Retinal pigment epithelial cell (primary cell): ENCODE measurements at regions not wholly inside any gene's neighbourhood (a gene's known extent, or its start where the extent isn't known, plus 50 kb on each side); places are given as distances from the start of the nearest gene placed in this dataset.

Experiments
- DNase-seq: peaks from one replicate; pipeline ENCODE4 v3.0.0-alpha.2; 2010; ENCODE audit warnings: low read depth
- H3K4me3 ChIP-seq: 2 replicates; pipeline ENCODE4 v1.5.1; 2011; ENCODE audit warnings: mild to moderate bottlenecking, low read length, control low read depth, moderate library complexity
- CTCF ChIP-seq: conservative IDR thresholded peaks from 2 replicates; pipeline ENCODE4 v1.5.1; 2011; ENCODE audit warnings: low read depth, low read length, control low read depth, inconsistent platforms

GRCh38 chr16:8178271-8178670 lies 412.0 kb downstream of the TMEM114 start:
- TF ChIP-seq CTCF = no peak
- H3K4me3 ChIP-seq = no peak overlapping the region
- DNase-seq = no peak

GRCh38 chr16:8175411-8175810 lies 414.9 kb downstream of the TMEM114 start:
- no peak for DNase-seq
- H3K4me3 ChIP-seq = no peak overlapping the region
- TF ChIP-seq CTCF = no peak

- no peak overlapping the region for H3K4me3 ChIP-seq
- peak; percentile 61 for TF ChIP-seq CTCF
- DNase-seq = peak; percentile 6
These were observed 417.1 kb downstream of the TMEM114 start for GRCh38 chr16:8173111-8173644.

- no peak for DNase-seq
- no peak overlapping the region for H3K4me3 ChIP-seq
- no peak for TF ChIP-seq CTCF
These were observed 417.8 kb downstream of the TMEM114 start for GRCh38 chr16:8172551-8172950.

GRCh38 chr16:8168016-8168415 lies 422.3 kb downstream of the TMEM114 start:
- TF ChIP-seq CTCF = no peak
- no peak overlapping the region for H3K4me3 ChIP-seq
- no peak for DNase-seq

GRCh38 chr16:8167436-8167835 lies 422.9 kb downstream of the TMEM114 start:
- no peak for DNase-seq
- no peak for TF ChIP-seq CTCF
- H3K4me3 ChIP-seq = no peak overlapping the region

- DNase-seq = no peak
- no peak overlapping the region for H3K4me3 ChIP-seq
- no peak for TF ChIP-seq CTCF
These were observed 432.3 kb downstream of the TMEM114 start for GRCh38 chr16:8158051-8158450.
